H1 (cell line): ENCODE measurements at regions not wholly inside any gene's neighbourhood (a gene's known extent, or its start where the extent isn't known, plus 50 kb on each side); places are given as distances from the start of the nearest gene placed in this dataset.

Source experiments
- ATF2 ChIP-seq: IDR thresholded peaks from 2 replicates; pipeline ENCODE4 v1.6.1; 2012; ENCODE audit warnings: low read length, inconsistent platforms
- CREB1 ChIP-seq: IDR thresholded peaks from 2 replicates; pipeline ENCODE4 v1.6.1; 2012; ENCODE audit warnings: inconsistent platforms
- KDM1A ChIP-seq: fragments of 200-600, 300-600 bp; sonication (generic); IDR thresholded peaks from 2 replicates; pipeline ENCODE4 v1.7.1; 2016; ENCODE audit warnings: mild to moderate bottlenecking, low read length, borderline replicate concordance
- SIN3A ChIP-seq, 2 experiments: IDR thresholded peaks in 1 of 2; conservative IDR thresholded peaks in 1 of 2; 2 replicates each; pipeline ENCODE4 v1.6.1; 2011 to 2012; ENCODE audit warnings: low read length in 2 of 2, improper control_type of control experiment in 1 of 2, low read depth in 1 of 2, mild to moderate bottlenecking in 1 of 2
- SP2 ChIP-seq: IDR thresholded peaks from 2 replicates; pipeline ENCODE4 v1.6.1; 2012; ENCODE audit warnings: mild to moderate bottlenecking, low read length, inconsistent platforms
- TEAD4 ChIP-seq: IDR thresholded peaks from 2 replicates; pipeline ENCODE4 v1.6.1; 2012; ENCODE audit warnings: low read depth, low read length, inconsistent platforms, mixed read lengths
- USF2 ChIP-seq: IDR thresholded peaks from 2 replicates; pipeline ENCODE4 v1.6.1; 2011; ENCODE audit warnings: low read length, improper control_type of control experiment
- YY1 ChIP-seq: IDR thresholded peaks from 2 replicates; pipeline ENCODE4 v1.6.1; 2011; ENCODE audit warnings: low read depth, mild to moderate bottlenecking, low read length
- TF ChIP-seq, protein P1 (sequence below), 3 experiments: IDR thresholded peaks; 1 replicate in 2 of 3; 2 replicates in 1 of 3; pipeline versions ENCODE4 v1.5.1 to v1.6.1; 2011; ENCODE audit warnings: low read length in 3 of 3, mild to moderate bottlenecking in 3 of 3, inconsistent platforms in 2 of 3, low read depth in 1 of 3, moderate library complexity in 1 of 3; ENCODE audit not compliant: insufficient read depth in 1 of 3; ENCODE audit errors: control extremely low read depth in 1 of 3

DNA sequence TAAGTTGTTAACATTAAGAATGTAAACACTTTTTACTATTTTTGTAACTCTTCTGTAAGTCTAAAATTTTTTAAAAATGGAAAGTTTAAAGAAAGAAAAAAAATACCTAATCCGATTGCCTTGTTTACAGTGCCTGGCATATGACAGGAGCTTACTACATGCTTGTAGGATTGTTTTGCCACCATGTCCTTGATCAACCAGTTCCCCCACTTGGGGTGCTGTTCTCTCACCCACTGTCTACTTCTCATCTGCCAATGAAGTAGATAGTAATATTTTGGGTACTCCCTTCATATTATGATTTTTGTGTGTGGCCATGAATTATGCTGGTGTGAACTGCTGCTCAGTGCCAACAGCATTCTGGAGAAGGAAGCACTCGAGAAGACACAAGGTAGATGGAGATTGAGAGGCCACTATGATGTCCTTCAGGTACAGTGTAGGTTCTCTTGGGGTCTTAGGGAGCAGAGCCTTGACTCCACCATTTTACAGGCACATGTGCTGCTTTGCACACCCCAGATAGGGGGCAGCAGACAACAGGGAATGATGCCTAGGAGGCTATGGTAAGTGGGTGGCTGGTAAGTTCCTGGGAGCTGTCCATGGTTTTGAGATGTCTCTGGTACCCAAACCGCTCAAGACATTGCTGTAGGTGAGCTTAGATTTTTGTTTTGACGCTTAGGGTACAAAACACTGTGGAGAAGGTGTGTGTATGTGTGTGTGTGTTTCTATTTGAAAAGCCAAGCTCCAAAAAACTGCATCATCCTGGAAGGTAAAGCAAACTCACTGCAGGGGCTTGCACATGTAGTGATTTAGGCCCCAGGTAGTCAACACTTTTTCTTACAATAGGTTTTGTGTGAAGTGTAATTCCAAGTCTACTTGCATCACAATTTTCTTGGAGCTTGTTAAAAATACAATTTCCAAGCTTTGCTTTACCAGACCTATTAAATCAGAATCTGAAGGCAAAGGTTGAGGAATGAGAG is 494.5 kb upstream of the LARGE1 start (continued):
- TF ChIP-seq KDM1A = no peak
- TF ChIP-seq CREB1 = peak; percentile 40; the same call in 1 of the 2 replicates
- TF ChIP-seq TEAD4 = peak; percentile 29; the same call in 1 of the 2 replicates
- TF ChIP-seq USF2 = no peak
- TF ChIP-seq ATF2 = no peak
- TF ChIP-seq SP2 = no peak
- TF ChIP-seq YY1 = peak; percentile 88
- peak in 1 of 2 experiments; percentile 76; a peak in 1 of 4 replicates for TF ChIP-seq SIN3A (conservative IDR thresholded peaks at IDR 0.05 in 1 of 2, IDR thresholded peaks at IDR 0.05 in 1 of 2; ENCODE audit: low read depth in 1 of 2, low read length in 2 of 2)
- TF ChIP-seq, protein P1, sequence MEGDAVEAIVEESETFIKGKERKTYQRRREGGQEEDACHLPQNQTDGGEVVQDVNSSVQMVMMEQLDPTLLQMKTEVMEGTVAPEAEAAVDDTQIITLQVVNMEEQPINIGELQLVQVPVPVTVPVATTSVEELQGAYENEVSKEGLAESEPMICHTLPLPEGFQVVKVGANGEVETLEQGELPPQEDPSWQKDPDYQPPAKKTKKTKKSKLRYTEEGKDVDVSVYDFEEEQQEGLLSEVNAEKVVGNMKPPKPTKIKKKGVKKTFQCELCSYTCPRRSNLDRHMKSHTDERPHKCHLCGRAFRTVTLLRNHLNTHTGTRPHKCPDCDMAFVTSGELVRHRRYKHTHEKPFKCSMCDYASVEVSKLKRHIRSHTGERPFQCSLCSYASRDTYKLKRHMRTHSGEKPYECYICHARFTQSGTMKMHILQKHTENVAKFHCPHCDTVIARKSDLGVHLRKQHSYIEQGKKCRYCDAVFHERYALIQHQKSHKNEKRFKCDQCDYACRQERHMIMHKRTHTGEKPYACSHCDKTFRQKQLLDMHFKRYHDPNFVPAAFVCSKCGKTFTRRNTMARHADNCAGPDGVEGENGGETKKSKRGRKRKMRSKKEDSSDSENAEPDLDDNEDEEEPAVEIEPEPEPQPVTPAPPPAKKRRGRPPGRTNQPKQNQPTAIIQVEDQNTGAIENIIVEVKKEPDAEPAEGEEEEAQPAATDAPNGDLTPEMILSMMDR (IDR thresholded peaks at IDR 0.05; ENCODE audit: control extremely low read depth in 1 of 3, insufficient read depth in 1 of 3, low read depth in 1 of 3, low read length in 3 of 3) = peak; percentile 94 to 98 (median 96)
